ENCODE measurements at regions not wholly inside any gene's neighbourhood (a gene's known extent, or its start where the extent isn't known, plus 50 kb on each side); places are given as distances from the start of the nearest gene placed in this dataset.

- TF ChIP-seq POLR2A (IDR thresholded peaks at IDR 0.05; ENCODE audit: low read depth, low read length) (no peak), POLR2AphosphoS5 (IDR thresholded peaks at IDR 0.05; ENCODE audit: low read depth, low read length) (no peak)
Measured at GRCh38 chr10:35909121-35909720, 267.1 kb upstream of the FZD8 start.

Measured in GM12892 (cell line).